NCI-H748 treated with DMSO at 0.1 percent for 48 hours (cell line): ENCODE measurements at regions not wholly inside any gene's neighbourhood (a gene's known extent, or its start where the extent isn't known, plus 50 kb on each side); places are given as distances from the start of the nearest gene placed in this dataset.

Experiments used
- DNase-seq: peaks from one replicate; lab custom pipeline; 2025; lab: John Stamatoyannopoulos, UW

DNA sequence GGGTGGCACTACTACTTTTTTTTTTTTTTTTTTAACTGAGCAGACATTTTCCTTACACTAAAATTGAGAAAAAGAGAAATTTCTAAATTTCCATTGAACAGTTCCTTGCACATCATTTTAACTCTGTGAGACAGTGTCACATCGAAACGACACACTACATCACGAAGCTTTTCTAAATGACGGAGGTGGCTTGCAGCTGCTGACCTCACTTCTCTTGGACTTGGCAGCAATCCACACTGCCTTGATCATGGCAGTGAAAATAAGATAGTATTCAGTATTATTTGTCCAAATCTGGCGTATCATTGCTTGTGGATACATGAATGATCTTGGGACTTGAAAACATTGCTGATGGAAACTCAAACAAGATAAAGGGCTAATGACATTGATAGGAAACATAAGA is 80.3 kb upstream of the CYYR1 start:
- no peak for DNase-seq

DNA sequence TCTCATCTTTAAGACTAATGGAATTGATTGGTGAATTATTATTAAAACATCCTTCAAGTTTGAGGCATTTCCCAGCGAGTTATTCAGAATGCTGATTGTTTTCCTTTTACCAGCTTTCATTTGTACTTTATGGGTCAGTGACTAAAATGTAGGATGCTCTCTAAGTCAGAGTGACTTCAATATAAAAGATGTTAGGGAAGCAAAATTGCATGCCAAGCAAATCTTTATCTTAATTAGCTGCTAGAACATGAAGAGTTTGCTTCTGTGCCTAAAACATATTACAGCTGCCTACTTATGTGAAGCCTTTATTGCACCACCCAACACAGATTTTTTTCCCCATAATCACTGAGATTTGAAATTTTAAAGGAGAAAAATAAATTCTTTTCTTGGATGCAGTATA is 79.8 kb upstream of the CYYR1 start:
- no peak for DNase-seq

DNA sequence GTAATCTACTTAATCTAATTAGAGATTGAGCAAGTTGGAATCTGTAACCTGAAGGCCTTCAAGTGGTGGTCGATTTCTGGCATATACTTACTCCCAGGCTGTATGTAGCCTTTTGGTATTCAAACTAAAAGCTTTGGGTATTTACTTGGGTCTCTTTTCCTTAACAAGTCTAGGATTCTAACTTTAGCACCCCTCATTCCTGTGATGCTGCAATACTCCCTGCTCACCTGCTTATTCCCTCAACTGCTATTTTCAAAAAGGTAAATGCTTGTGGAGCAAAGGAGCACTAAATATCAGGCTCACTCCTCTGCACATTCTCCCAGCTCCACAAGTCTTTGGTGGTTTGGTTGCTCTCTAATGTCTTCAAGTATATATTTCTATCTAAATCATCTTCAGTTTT is 68.0 kb upstream of the CYYR1 start:
- DNase-seq = no peak

DNA sequence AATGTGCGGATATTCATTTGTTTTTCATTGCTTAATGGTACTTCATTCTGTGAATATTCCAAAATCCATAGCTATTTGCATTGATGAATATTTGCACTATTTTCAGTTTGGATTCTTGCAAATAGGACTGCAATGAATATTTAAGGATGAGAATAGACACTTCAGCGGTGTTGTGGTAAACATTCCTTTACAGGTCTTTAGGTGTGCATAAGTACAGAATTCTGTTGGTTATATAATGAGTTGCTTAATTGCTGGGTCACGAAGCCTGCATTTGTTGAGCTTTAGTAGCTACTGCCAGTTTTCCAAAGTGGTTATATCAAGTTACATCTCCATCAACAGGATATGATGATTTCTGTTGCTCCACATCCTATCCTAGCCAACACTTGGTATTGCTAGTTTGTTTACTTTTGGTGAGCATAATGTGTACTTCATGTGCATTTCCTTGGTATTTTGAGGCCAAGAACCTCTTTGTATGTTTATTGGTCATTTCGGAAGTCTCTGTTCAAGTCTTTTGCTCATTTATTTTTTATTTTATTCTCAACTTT is 64.2 kb upstream of the CYYR1 start:
- DNase-seq = no peak

- DNase-seq = no peak
Observed at GRCh38 chr21:26635681-26636080, 62.6 kb upstream of the CYYR1 start.

- DNase-seq = no peak
Observed at GRCh38 chr21:26632691-26633090, 59.6 kb upstream of the CYYR1 start.

DNA sequence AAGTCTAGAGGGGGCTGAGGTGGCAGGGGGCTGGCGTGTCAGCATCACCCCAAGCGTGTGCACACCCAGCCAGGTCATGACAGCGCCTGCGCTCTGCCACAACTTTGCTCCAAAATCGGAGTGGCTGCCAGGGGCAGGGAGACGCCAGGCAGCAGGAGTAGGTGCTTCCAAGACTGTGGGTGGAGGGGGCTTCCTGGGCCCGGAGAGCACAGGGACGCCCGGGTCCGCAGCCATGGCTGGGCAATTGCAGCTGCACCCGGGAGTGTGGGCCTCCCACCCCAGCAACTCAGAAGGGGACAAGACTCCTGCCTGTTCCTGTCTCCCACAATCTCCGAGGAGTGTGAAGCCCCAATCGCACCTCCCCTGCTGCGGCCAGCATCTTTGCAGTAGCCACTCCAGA is 53.1 kb upstream of the CYYR1 start:
- no peak for DNase-seq

GRCh38 chr21:26624983-26625519 is 52.0 kb upstream of the CYYR1 start:
- DNase-seq = no peak
